ENCODE measurements at regions not wholly inside any gene's neighbourhood (a gene's known extent, or its start where the extent isn't known, plus 50 kb on each side); places are given as distances from the start of the nearest gene placed in this dataset.

GRCh38 chr20:24097506-24098245 is 109.1 kb upstream of the GGTLC1 start:
- in situ Hi-C loops (cut with HindIII; ENCODE audit: low pct_unique_long_range_greater_than_20kb, low sequenced_read_pairs) (no loop called here), intact Hi-C loops (cut with micrococcal nuclease; ENCODE audit: unreplicated experiment) (no loop called here)
- TF ChIP-seq POLR2AphosphoS5 (IDR thresholded peaks at IDR 0.05; ENCODE audit: low read depth, low read length) = no peak
- TF ChIP-seq TCF7L2 (IDR thresholded peaks at IDR 0.05; ENCODE audit: low read depth, low read length) = no peak
- TF ChIP-seq CTCF (IDR thresholded peaks at IDR 0.05) = no peak
- TF ChIP-seq REST (IDR thresholded peaks at IDR 0.05; ENCODE audit: insufficient read depth in 1 of 2, low read depth in 2 of 2, low read length in 1 of 2) = no peak
- TF ChIP-seq SIN3A (IDR thresholded peaks at IDR 0.05; ENCODE audit: borderline replicate concordance, insufficient read depth, low read depth, low read length) = no peak
- no peak overlapping the region for H3K27ac ChIP-seq (ENCODE audit: low read length)
- 0 out of 2 replicates have a peak, but pooled peaks cover 2% of the 10 kb centered on the region for H3K27me3 ChIP-seq (ENCODE audit: control insufficient read depth, insufficient read depth, low read length)
- no peak for DNase-seq (ENCODE audit: low read depth, low spot score)
- ChIA-PET POLR2A (interaction anchor here (0.6 kb wide), 2 partner anchors 343 to 746 kb away, joined by 3 to 10 read pairs; no protein-coding TSS in a partner anchor), CTCF (interaction anchor here (0.6 kb wide), 1 partner anchor 202 kb away, joined by 11 read pairs; no protein-coding TSS in a partner anchor)
- no peaks in the 10 kb centered on the region for H3K9me3 ChIP-seq (ENCODE audit: control insufficient read depth, insufficient read depth, low read depth, low read length)
- no TSS peak for BruUV-seq (replicated peaks)
- ATAC-seq = no peak
- no peak overlapping the region for H3K4me3 ChIP-seq (ENCODE audit: low read depth in 2 of 2, low read length in 2 of 2)
- no peaks in the 10 kb centered on the region for H3K36me3 ChIP-seq (ENCODE audit: control insufficient read depth, insufficient read depth, low read length)
- no peaks in the 10 kb centered on the region for H3K4me1 ChIP-seq (ENCODE audit: control insufficient read depth, insufficient read depth, low read length)

- POLR2A ChIA-PET = no interaction called here
- intact Hi-C loops (cut with micrococcal nuclease; ENCODE audit: unreplicated experiment) (no loop called here), in situ Hi-C loops (cut with HindIII; ENCODE audit: low pct_unique_long_range_greater_than_20kb, low sequenced_read_pairs) (no loop called here)
- DNase-seq (ENCODE audit: low read depth, low spot score) (no peak), ATAC-seq (no peak)
- TF ChIP-seq POLR2AphosphoS5 (IDR thresholded peaks at IDR 0.05; ENCODE audit: low read depth, low read length) = no peak
- CTCF ChIA-PET = no interaction called here
- no TSS peak for BruUV-seq (replicated peaks)
- no peaks in the 10 kb centered on the region for H3K9me3 ChIP-seq (ENCODE audit: control insufficient read depth, insufficient read depth, low read depth, low read length)
- H3K36me3 ChIP-seq (ENCODE audit: control insufficient read depth, insufficient read depth, low read length) = no peaks in the 10 kb centered on the region
- H3K27me3 ChIP-seq (ENCODE audit: control insufficient read depth, insufficient read depth, low read length) = no peaks in the 10 kb centered on the region
- H3K4me3 ChIP-seq (ENCODE audit: low read depth in 2 of 2, low read length in 2 of 2) = no peak overlapping the region
- H3K4me1 ChIP-seq (ENCODE audit: control insufficient read depth, insufficient read depth, low read length) = no peaks in the 10 kb centered on the region
- no peak overlapping the region for H3K27ac ChIP-seq (ENCODE audit: low read length)
These were observed 108.4 kb upstream of the GGTLC1 start for GRCh38 chr20:24096864-24097450.

- CTCF ChIA-PET = no interaction called here
- POLR2A ChIA-PET = no interaction called here
- no peaks in the 10 kb centered on the region for H3K27me3 ChIP-seq (ENCODE audit: control insufficient read depth, insufficient read depth, low read length)
These were observed 107.7 kb upstream of the GGTLC1 start for GRCh38 chr20:24096264-24096663.

More at GRCh38 chr20:24096264-24096663, 107.7 kb upstream of the GGTLC1 start:
- no peaks in the 10 kb centered on the region for H3K4me1 ChIP-seq (ENCODE audit: control insufficient read depth, insufficient read depth, low read length)
- no peak for ATAC-seq
- in situ Hi-C loops (cut with HindIII; ENCODE audit: low pct_unique_long_range_greater_than_20kb, low sequenced_read_pairs) (no loop called here), intact Hi-C loops (cut with micrococcal nuclease; ENCODE audit: unreplicated experiment) (no loop called here)
- TF ChIP-seq TCF7L2 (IDR thresholded peaks at IDR 0.05; ENCODE audit: low read depth, low read length) (no peak), REST (IDR thresholded peaks at IDR 0.05; ENCODE audit: insufficient read depth in 1 of 2, low read depth in 2 of 2, low read length in 1 of 2) (no peak), SIN3A (IDR thresholded peaks at IDR 0.05; ENCODE audit: borderline replicate concordance, insufficient read depth, low read depth, low read length) (no peak), CTCF (IDR thresholded peaks at IDR 0.05) (no peak), POLR2AphosphoS5 (IDR thresholded peaks at IDR 0.05; ENCODE audit: low read depth, low read length) (no peak)
- H3K4me3 ChIP-seq (ENCODE audit: low read depth in 2 of 2, low read length in 2 of 2) = no peak overlapping the region
- no TSS peak for BruUV-seq (replicated peaks)
- no peak overlapping the region for H3K27ac ChIP-seq (ENCODE audit: low read length)
- H3K36me3 ChIP-seq (ENCODE audit: control insufficient read depth, insufficient read depth, low read length) = no peaks in the 10 kb centered on the region
- no peaks in the 10 kb centered on the region for H3K9me3 ChIP-seq (ENCODE audit: control insufficient read depth, insufficient read depth, low read depth, low read length)
- DNase-seq (ENCODE audit: low read depth, low spot score) = no peak
